ENCODE measurements at regions not wholly inside any gene's neighbourhood (a gene's known extent, or its start where the extent isn't known, plus 50 kb on each side); places are given as distances from the start of the nearest gene placed in this dataset.

DNA sequence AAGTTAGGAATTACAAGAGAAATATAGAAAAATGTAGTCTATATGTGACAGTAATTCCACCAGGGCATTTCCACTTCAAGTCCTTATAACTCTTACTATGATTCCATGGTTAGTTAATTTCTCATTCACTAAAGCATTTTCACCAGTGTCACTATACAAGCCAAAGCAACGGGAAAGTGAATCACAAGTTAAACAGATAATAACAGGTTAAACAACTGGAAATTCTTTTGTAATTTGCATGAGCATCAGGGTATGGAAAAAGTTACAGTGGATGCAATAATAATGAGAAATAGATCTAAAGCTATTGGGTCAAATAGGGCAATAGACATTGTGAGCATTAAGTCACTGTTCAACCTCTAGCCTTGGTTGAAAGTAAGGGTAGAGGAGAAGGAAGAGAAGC is 88.9 kb upstream of the ST6GAL2 start:
- TF ChIP-seq, protein P1, sequence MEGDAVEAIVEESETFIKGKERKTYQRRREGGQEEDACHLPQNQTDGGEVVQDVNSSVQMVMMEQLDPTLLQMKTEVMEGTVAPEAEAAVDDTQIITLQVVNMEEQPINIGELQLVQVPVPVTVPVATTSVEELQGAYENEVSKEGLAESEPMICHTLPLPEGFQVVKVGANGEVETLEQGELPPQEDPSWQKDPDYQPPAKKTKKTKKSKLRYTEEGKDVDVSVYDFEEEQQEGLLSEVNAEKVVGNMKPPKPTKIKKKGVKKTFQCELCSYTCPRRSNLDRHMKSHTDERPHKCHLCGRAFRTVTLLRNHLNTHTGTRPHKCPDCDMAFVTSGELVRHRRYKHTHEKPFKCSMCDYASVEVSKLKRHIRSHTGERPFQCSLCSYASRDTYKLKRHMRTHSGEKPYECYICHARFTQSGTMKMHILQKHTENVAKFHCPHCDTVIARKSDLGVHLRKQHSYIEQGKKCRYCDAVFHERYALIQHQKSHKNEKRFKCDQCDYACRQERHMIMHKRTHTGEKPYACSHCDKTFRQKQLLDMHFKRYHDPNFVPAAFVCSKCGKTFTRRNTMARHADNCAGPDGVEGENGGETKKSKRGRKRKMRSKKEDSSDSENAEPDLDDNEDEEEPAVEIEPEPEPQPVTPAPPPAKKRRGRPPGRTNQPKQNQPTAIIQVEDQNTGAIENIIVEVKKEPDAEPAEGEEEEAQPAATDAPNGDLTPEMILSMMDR (conservative IDR thresholded peaks at IDR 0.05; ENCODE audit: low read depth, low read length): no peak
- no peak for TF ChIP-seq EZH2 (IDR thresholded peaks at IDR 0.05; ENCODE audit: borderline replicate concordance, low read depth, low read length, poor library complexity, severe bottlenecking)

Data from A673 (cell line).